ENCODE measurements at regions not wholly inside any gene's neighbourhood (a gene's known extent, or its start where the extent isn't known, plus 50 kb on each side); places are given as distances from the start of the nearest gene placed in this dataset.

- no TSS peak for BruUV-seq (replicated peaks)
- no peaks in the 10 kb centered on the region for H3K36me3 ChIP-seq (ENCODE audit: control insufficient read depth, insufficient read depth, low read length)
- H3K9me3 ChIP-seq (ENCODE audit: control insufficient read depth, insufficient read depth, low read depth, low read length): no peaks in the 10 kb centered on the region
- in situ Hi-C loops (cut with HindIII; ENCODE audit: low pct_unique_long_range_greater_than_20kb, low sequenced_read_pairs): no loop called here
- ATAC-seq (no peak), DNase-seq (ENCODE audit: low read depth, low spot score) (no peak)
- no peaks in the 10 kb centered on the region for H3K27me3 ChIP-seq (ENCODE audit: control insufficient read depth, insufficient read depth, low read length)
- no peaks in the 10 kb centered on the region for H3K4me1 ChIP-seq (ENCODE audit: control insufficient read depth, insufficient read depth, low read length)
- ChIA-PET POLR2A (no interaction called here), CTCF (no interaction called here)
- H3K4me3 ChIP-seq (ENCODE audit: low read depth in 2 of 2, low read length in 2 of 2): no peak overlapping the region
- intact Hi-C loops (cut with micrococcal nuclease; ENCODE audit: unreplicated experiment): no loop called here
- H3K27ac ChIP-seq (ENCODE audit: low read length): no peak overlapping the region
- no peak for TF ChIP-seq REST (IDR thresholded peaks at IDR 0.05; ENCODE audit: insufficient read depth in 1 of 2, low read depth in 2 of 2, low read length in 1 of 2)
- no peak for TF ChIP-seq POLR2AphosphoS5 (IDR thresholded peaks at IDR 0.05; ENCODE audit: low read depth, low read length)
- no peak for TF ChIP-seq CTCF (IDR thresholded peaks at IDR 0.05)
- no peak for TF ChIP-seq SIN3A (IDR thresholded peaks at IDR 0.05; ENCODE audit: borderline replicate concordance, insufficient read depth, low read depth, low read length)
- TF ChIP-seq TCF7L2 (IDR thresholded peaks at IDR 0.05; ENCODE audit: low read depth, low read length): no peak
Observed at GRCh38 chr1:31504001-31504400, 72.3 kb upstream of the TINAGL1 start.

GRCh38 chr1:31505911-31506497 is 70.3 kb upstream of the TINAGL1 start:
- ChIA-PET POLR2A (no interaction called here), CTCF (no interaction called here)
- Histone ChIP-seq H3K27ac (ENCODE audit: low read length) (no peak overlapping the region), H3K4me1 (ENCODE audit: control insufficient read depth, insufficient read depth, low read length) (no peaks in the 10 kb centered on the region), H3K27me3 (ENCODE audit: control insufficient read depth, insufficient read depth, low read length) (no peaks in the 10 kb centered on the region), H3K36me3 (ENCODE audit: control insufficient read depth, insufficient read depth, low read length) (no peaks in the 10 kb centered on the region), H3K9me3 (ENCODE audit: control insufficient read depth, insufficient read depth, low read depth, low read length) (no peaks in the 10 kb centered on the region), H3K4me3 (ENCODE audit: low read depth in 2 of 2, low read length in 2 of 2) (no peak overlapping the region)
- no TSS peak for BruUV-seq (replicated peaks)
- in situ Hi-C loops (cut with HindIII; ENCODE audit: low pct_unique_long_range_greater_than_20kb, low sequenced_read_pairs) (no loop called here), intact Hi-C loops (cut with micrococcal nuclease; ENCODE audit: unreplicated experiment) (no loop called here)
- ATAC-seq (no peak), DNase-seq (ENCODE audit: low read depth, low spot score) (no peak)
- TF ChIP-seq REST (IDR thresholded peaks at IDR 0.05; ENCODE audit: insufficient read depth in 1 of 2, low read depth in 2 of 2, low read length in 1 of 2): no peak

All from Panc1 (cell line).